GM23338 (cell line): ENCODE measurements at regions not wholly inside any gene's neighbourhood (a gene's known extent, or its start where the extent isn't known, plus 50 kb on each side); places are given as distances from the start of the nearest gene placed in this dataset.

Source experiments
- CREB1 ChIP-seq: fragments of 250-450 bp; sonication (Bioruptor Pico); IDR thresholded peaks from 2 replicates; pipeline ENCODE4 v1.5.0; 2020; ENCODE audit warnings: low read depth, mild to moderate bottlenecking, moderate library complexity
- CTCF ChIP-seq, 2 experiments: fragments of 200-600 bp in 1 of 2; sonication (generic) in 1 of 2; conservative IDR thresholded peaks; 2 replicates each; pipeline versions ENCODE4 v1.5.1 to v1.6.1; 2016 to 2017; ENCODE audit warnings: antibody characterized with exemption in 2 of 2, low read depth in 2 of 2, mild to moderate bottlenecking in 2 of 2, moderate library complexity in 1 of 2
- EZH2 ChIP-seq: fragments of 200-600 bp; sonication (generic); IDR thresholded peaks from one replicate; pipeline ENCODE4 v1.8.0; 2017; ENCODE audit warnings: antibody characterized with exemption, mild to moderate bottlenecking, low read depth; ENCODE audit not compliant: unreplicated experiment
- EZH2phosphoT487 ChIP-seq: fragments of 200-600 bp; sonication (generic); IDR thresholded peaks from one replicate; pipeline ENCODE4 v1.8.1; 2018; ENCODE audit warnings: antibody characterized with exemption; ENCODE audit not compliant: unreplicated experiment
- JUNB ChIP-seq: IDR thresholded peaks from one replicate; pipeline ENCODE4 v1.6.1; 2016; ENCODE audit warnings: antibody characterized with exemption; ENCODE audit not compliant: unreplicated experiment
- NANOG ChIP-seq: IDR thresholded peaks from 2 replicates; pipeline ENCODE4 v1.6.1; 2016; ENCODE audit warnings: antibody characterized with exemption, borderline replicate concordance
- POLR2AphosphoS5 ChIP-seq: IDR thresholded peaks from 2 replicates; pipeline ENCODE4 v1.6.1; 2016; ENCODE audit warnings: antibody characterized with exemption, low read depth
- STAT1 ChIP-seq: IDR thresholded peaks from one replicate; pipeline ENCODE4 v1.6.1; 2016; ENCODE audit warnings: antibody characterized with exemption; ENCODE audit not compliant: unreplicated experiment
- ZNF114 ChIP-seq: fragments of 250-450 bp; sonication (Bioruptor Pico); IDR thresholded peaks from 2 replicates; pipeline ENCODE4 v1.5.0; 2020; ENCODE audit warnings: mild to moderate bottlenecking, moderate library complexity
- ZNF331 ChIP-seq: fragments of 250-450 bp; sonication (Bioruptor Pico); IDR thresholded peaks from 2 replicates; pipeline ENCODE4 v1.5.0; 2020; ENCODE audit warnings: low read depth, mild to moderate bottlenecking, moderate library complexity
- TF ChIP-seq, protein P1 (sequence below): IDR thresholded peaks from 2 replicates; pipeline ENCODE4 v1.6.1; 2016; ENCODE audit warnings: antibody characterized with exemption
- TF ChIP-seq, protein P2 (sequence below): IDR thresholded peaks from one replicate; pipeline ENCODE4 v1.6.1; 2018; ENCODE audit warnings: antibody characterized with exemption; ENCODE audit not compliant: unreplicated experiment
- TF ChIP-seq, protein P3 (sequence below): fragments of 250-450 bp; sonication (Bioruptor Pico); IDR thresholded peaks from 2 replicates; pipeline ENCODE4 v1.5.0; 2020; ENCODE audit warnings: mild to moderate bottlenecking, moderate library complexity

DNA sequence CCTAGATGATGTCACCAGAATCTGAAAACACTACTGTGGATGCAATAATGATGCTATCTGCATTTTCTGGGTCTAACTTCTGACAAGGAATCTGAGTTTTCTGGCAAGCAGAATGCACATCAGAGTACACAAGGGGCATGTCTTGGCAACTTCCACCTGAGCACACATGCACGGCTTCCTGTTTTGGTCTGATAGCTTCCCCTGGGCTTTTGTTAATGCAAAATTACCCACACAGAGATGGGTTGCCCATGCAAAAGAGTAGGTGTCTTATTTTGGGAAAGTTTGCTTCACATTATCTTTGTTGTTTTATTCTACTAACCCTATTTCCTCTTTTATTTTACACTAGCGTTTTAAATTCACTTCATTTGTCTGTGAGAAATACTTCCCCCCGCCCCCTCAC is 74.2 kb upstream of the SATB1 start:
- TF ChIP-seq CTCF (conservative IDR thresholded peaks at IDR 0.05; ENCODE audit: low read depth in 2 of 2) (no peak), POLR2AphosphoS5 (no peak), EZH2phosphoT487 (no peak), EZH2 (no peak), ZNF114 (no peak), NANOG (no peak), JUNB (no peak), CREB1 (CRISPR knock-in tag) (no peak), ZNF331 (CRISPR knock-in tag) (no peak), STAT1 (no peak)
- TF ChIP-seq, protein P1, sequence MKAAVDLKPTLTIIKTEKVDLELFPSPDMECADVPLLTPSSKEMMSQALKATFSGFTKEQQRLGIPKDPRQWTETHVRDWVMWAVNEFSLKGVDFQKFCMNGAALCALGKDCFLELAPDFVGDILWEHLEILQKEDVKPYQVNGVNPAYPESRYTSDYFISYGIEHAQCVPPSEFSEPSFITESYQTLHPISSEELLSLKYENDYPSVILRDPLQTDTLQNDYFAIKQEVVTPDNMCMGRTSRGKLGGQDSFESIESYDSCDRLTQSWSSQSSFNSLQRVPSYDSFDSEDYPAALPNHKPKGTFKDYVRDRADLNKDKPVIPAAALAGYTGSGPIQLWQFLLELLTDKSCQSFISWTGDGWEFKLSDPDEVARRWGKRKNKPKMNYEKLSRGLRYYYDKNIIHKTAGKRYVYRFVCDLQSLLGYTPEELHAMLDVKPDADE: no peak
- TF ChIP-seq, protein P2, sequence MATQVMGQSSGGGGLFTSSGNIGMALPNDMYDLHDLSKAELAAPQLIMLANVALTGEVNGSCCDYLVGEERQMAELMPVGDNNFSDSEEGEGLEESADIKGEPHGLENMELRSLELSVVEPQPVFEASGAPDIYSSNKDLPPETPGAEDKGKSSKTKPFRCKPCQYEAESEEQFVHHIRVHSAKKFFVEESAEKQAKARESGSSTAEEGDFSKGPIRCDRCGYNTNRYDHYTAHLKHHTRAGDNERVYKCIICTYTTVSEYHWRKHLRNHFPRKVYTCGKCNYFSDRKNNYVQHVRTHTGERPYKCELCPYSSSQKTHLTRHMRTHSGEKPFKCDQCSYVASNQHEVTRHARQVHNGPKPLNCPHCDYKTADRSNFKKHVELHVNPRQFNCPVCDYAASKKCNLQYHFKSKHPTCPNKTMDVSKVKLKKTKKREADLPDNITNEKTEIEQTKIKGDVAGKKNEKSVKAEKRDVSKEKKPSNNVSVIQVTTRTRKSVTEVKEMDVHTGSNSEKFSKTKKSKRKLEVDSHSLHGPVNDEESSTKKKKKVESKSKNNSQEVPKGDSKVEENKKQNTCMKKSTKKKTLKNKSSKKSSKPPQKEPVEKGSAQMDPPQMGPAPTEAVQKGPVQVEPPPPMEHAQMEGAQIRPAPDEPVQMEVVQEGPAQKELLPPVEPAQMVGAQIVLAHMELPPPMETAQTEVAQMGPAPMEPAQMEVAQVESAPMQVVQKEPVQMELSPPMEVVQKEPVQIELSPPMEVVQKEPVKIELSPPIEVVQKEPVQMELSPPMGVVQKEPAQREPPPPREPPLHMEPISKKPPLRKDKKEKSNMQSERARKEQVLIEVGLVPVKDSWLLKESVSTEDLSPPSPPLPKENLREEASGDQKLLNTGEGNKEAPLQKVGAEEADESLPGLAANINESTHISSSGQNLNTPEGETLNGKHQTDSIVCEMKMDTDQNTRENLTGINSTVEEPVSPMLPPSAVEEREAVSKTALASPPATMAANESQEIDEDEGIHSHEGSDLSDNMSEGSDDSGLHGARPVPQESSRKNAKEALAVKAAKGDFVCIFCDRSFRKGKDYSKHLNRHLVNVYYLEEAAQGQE: no peak
- TF ChIP-seq, protein P3, sequence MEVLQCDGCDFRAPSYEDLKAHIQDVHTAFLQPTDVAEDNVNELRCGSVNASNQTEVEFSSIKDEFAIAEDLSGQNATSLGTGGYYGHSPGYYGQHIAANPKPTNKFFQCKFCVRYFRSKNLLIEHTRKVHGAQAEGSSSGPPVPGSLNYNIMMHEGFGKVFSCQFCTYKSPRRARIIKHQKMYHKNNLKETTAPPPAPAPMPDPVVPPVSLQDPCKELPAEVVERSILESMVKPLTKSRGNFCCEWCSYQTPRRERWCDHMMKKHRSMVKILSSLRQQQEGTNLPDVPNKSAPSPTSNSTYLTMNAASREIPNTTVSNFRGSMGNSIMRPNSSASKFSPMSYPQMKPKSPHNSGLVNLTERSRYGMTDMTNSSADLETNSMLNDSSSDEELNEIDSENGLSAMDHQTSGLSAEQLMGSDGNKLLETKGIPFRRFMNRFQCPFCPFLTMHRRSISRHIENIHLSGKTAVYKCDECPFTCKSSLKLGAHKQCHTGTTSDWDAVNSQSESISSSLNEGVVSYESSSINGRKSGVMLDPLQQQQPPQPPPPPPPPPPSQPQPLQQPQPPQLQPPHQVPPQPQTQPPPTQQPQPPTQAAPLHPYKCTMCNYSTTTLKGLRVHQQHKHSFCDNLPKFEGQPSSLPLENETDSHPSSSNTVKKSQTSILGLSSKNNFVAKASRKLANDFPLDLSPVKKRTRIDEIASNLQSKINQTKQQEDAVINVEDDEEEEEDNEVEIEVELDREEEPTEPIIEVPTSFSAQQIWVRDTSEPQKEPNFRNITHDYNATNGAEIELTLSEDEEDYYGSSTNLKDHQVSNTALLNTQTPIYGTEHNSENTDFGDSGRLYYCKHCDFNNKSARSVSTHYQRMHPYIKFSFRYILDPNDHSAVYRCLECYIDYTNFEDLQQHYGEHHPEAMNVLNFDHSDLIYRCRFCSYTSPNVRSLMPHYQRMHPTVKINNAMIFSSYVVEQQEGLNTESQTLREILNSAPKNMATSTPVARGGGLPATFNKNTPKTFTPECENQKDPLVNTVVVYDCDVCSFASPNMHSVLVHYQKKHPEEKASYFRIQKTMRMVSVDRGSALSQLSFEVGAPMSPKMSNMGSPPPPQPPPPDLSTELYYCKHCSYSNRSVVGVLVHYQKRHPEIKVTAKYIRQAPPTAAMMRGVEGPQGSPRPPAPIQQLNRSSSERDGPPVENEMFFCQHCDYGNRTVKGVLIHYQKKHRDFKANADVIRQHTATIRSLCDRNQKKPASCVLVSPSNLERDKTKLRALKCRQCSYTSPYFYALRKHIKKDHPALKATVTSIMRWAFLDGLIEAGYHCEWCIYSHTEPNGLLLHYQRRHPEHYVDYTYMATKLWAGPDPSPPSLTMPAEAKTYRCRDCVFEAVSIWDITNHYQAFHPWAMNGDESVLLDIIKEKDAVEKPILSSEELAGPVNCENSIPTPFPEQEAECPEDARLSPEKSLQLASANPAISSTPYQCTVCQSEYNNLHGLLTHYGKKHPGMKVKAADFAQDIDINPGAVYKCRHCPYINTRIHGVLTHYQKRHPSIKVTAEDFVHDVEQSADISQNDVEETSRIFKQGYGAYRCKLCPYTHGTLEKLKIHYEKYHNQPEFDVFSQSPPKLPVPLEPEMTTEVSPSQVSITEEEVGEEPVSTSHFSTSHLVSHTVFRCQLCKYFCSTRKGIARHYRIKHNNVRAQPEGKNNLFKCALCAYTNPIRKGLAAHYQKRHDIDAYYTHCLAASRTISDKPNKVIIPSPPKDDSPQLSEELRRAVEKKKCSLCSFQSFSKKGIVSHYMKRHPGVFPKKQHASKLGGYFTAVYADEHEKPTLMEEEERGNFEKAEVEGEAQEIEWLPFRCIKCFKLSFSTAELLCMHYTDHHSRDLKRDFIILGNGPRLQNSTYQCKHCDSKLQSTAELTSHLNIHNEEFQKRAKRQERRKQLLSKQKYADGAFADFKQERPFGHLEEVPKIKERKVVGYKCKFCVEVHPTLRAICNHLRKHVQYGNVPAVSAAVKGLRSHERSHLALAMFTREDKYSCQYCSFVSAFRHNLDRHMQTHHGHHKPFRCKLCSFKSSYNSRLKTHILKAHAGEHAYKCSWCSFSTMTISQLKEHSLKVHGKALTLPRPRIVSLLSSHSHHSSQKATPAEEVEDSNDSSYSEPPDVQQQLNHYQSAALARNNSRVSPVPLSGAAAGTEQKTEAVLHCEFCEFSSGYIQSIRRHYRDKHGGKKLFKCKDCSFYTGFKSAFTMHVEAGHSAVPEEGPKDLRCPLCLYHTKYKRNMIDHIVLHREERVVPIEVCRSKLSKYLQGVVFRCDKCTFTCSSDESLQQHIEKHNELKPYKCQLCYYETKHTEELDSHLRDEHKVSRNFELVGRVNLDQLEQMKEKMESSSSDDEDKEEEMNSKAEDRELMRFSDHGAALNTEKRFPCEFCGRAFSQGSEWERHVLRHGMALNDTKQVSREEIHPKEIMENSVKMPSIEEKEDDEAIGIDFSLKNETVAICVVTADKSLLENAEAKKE: no peak
